Keratinocyte (primary cell): ENCODE measurements at regions not wholly inside any gene's neighbourhood (a gene's known extent, or its start where the extent isn't known, plus 50 kb on each side); places are given as distances from the start of the nearest gene placed in this dataset.

Experiments used
- DNase-seq: peaks from one replicate; pipeline ENCODE4 v3.0.0-alpha.2; 2011; ENCODE audit warnings: low read depth, missing footprints, low spot score
- FAIRE-seq: peaks from 2 replicates; lab custom pipeline; 2011; peaks lifted over from hg19 to GRCh38; lab: Jason Lieb, UNC
- H2AFZ ChIP-seq: 2 replicates; pipeline ENCODE4 v1.6.0; 2012; ENCODE audit warnings: low read length, control low read depth, inconsistent platforms; ENCODE audit not compliant: control insufficient read depth
- H3K27ac ChIP-seq: 2 replicates; pipeline ENCODE4 v1.5.1; 2011; ENCODE audit warnings: low read length; ENCODE audit not compliant: control insufficient read depth, insufficient read depth
- H3K27me3 ChIP-seq: 3 replicates; pipeline ENCODE4 v1.6.0; 2011; ENCODE audit warnings: low read length; ENCODE audit not compliant: control insufficient read depth, insufficient read depth; ENCODE audit errors: extremely low read depth
- H3K36me3 ChIP-seq, 2 experiments: 2 replicates in 1 of 2; 3 replicates in 1 of 2; pipeline ENCODE4 v1.5.1; 2011; ENCODE audit warnings: low read length in 2 of 2, mild to moderate bottlenecking in 1 of 2; ENCODE audit not compliant: control insufficient read depth in 2 of 2, insufficient read depth in 2 of 2; ENCODE audit errors: extremely low read depth in 1 of 2
- H3K4me1 ChIP-seq: 3 replicates; pipeline ENCODE4 v1.5.1; 2011; ENCODE audit warnings: low read length; ENCODE audit not compliant: control insufficient read depth, insufficient read depth; ENCODE audit errors: extremely low read depth
- H3K4me2 ChIP-seq: 3 replicates; pipeline ENCODE4 v1.6.0; 2011; ENCODE audit warnings: low read depth, low read length; ENCODE audit not compliant: control insufficient read depth, insufficient read depth; ENCODE audit errors: extremely low read depth
- H3K4me3 ChIP-seq, 3 experiments: fragments of 200-600 bp in 1 of 3; sonication (generic) in 1 of 3; 2 replicates in 2 of 3; 3 replicates in 1 of 3; pipeline ENCODE4 v1.5.1; 2011 to 2016; ENCODE audit warnings: low read length in 3 of 3, mild to moderate bottlenecking in 3 of 3, control low read depth in 2 of 3, inconsistent platforms in 1 of 3, low read depth in 1 of 3, mixed read lengths in 1 of 3, mixed run types in 1 of 3, moderate library complexity in 1 of 3; ENCODE audit not compliant: control insufficient read depth in 2 of 3, insufficient read depth in 2 of 3; ENCODE audit errors: extremely low read depth in 1 of 3
- H3K79me2 ChIP-seq: 2 replicates; pipeline ENCODE4 v1.6.0; 2012; ENCODE audit warnings: low read length; ENCODE audit not compliant: control insufficient read depth, insufficient read depth
- H3K9ac ChIP-seq: 3 replicates; pipeline ENCODE4 v1.6.0; 2011; ENCODE audit warnings: low read length; ENCODE audit not compliant: control insufficient read depth, insufficient read depth; ENCODE audit errors: extremely low read depth
- H3K9me1 ChIP-seq: 3 replicates; pipeline ENCODE4 v1.6.0; 2011; ENCODE audit warnings: low read length; ENCODE audit not compliant: control insufficient read depth, insufficient read depth; ENCODE audit errors: extremely low read depth
- H3K9me3 ChIP-seq: 2 replicates; pipeline ENCODE4 v1.5.1; 2012; ENCODE audit warnings: low read depth, low read length; ENCODE audit not compliant: control insufficient read depth
- H4K20me1 ChIP-seq: 3 replicates; pipeline ENCODE4 v1.6.0; 2011; ENCODE audit warnings: low read length; ENCODE audit not compliant: control insufficient read depth, insufficient read depth; ENCODE audit errors: extremely low read depth
- EZH2 ChIP-seq: IDR thresholded peaks from one replicate; pipeline ENCODE4 v1.6.1; 2012; ENCODE audit warnings: inconsistent platforms, mild to moderate bottlenecking, low read length, moderate library complexity
- dilution Hi-C: fragments of 300-500 bp; cut with MboI; formaldehyde crosslinking; loops from one replicate; pipeline ENCODE4 v1.7.0; 2020; ENCODE audit warnings: low sequenced_read_pairs; ENCODE audit not compliant: extremely low pct_ligation_motif_present
- TF ChIP-seq, protein P1 (sequence below), 3 experiments: IDR thresholded peaks in 1 of 3; conservative IDR thresholded peaks in 1 of 3; optimal IDR thresholded peaks in 1 of 3; 2 replicates in 2 of 3; 3 replicates in 1 of 3; pipeline versions ENCODE3 to v1.5.1; 2011; ENCODE audit warnings: low read length in 3 of 3, mild to moderate bottlenecking in 3 of 3, moderate library complexity in 2 of 3, control low read depth in 1 of 3, inconsistent platforms in 1 of 3; ENCODE audit not compliant: insufficient read depth in 2 of 3; ENCODE audit errors: extremely low read depth in 1 of 3

DNA sequence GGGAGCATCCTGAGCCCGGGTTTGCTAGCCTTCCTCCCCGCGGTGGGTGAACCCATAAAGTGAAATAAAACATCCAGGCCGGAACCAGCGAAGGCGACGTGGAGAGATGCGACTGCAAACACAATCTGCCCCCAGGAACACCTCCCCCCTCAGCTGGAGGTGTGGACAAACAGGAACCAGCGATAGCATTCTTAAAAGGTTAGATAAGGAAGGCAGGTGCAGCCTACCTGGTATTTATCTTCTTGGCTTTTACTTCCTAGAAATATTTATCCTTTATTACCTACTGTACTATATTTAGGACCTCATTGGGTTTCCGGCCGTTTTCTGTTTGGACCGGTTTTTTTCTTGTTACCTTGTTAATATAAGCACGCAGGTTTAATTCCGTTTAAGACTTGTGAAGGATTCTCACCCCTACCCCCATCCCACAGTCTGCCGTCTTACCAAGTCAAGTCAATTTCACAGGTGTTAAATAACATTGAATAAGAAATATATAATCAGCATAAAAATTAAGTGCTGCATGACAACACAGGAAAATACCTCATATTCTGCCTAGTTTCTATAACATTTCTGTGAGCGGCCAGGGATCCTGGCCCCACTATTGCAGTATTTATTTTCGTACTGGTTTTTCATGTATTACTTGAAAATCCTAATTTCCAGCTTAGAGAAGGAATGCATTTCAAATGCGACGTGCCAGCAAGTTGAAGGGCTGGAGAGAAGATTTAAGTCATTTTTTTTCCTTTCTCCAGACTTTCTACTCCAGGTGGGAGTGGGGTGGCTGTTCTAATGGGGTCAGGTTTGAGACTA, 224.0 kb upstream of the ID2 start:
- H3K79me2 ChIP-seq, result no peaks in the 10 kb centered on the region
- H3K36me3 ChIP-seq, result no peaks in the 10 kb centered on the region
- dilution Hi-C loops, result no loop called here
- no peak overlapping the region for H3K9ac ChIP-seq
- no peak overlapping the region for H2AFZ ChIP-seq
- no peaks in the 10 kb centered on the region for H3K9me1 ChIP-seq
- no peak overlapping the region for H3K4me2 ChIP-seq
- peaks cover 26% of the 10 kb centered on the region for H3K27me3 ChIP-seq
- no peaks in the 10 kb centered on the region for H4K20me1 ChIP-seq
- no peak for FAIRE-seq
- H3K9me3 ChIP-seq, result no peaks in the 10 kb centered on the region
- peak; percentile 51 for TF ChIP-seq EZH2
- TF ChIP-seq, protein P1, sequence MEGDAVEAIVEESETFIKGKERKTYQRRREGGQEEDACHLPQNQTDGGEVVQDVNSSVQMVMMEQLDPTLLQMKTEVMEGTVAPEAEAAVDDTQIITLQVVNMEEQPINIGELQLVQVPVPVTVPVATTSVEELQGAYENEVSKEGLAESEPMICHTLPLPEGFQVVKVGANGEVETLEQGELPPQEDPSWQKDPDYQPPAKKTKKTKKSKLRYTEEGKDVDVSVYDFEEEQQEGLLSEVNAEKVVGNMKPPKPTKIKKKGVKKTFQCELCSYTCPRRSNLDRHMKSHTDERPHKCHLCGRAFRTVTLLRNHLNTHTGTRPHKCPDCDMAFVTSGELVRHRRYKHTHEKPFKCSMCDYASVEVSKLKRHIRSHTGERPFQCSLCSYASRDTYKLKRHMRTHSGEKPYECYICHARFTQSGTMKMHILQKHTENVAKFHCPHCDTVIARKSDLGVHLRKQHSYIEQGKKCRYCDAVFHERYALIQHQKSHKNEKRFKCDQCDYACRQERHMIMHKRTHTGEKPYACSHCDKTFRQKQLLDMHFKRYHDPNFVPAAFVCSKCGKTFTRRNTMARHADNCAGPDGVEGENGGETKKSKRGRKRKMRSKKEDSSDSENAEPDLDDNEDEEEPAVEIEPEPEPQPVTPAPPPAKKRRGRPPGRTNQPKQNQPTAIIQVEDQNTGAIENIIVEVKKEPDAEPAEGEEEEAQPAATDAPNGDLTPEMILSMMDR (optimal IDR thresholded peaks at IDR 0.05 in 1 of 3, IDR thresholded peaks at IDR 0.05 in 1 of 3, conservative IDR thresholded peaks at IDR 0.05 in 1 of 3; ENCODE audit: extremely low read depth in 1 of 3, insufficient read depth in 2 of 3, low read length in 3 of 3), result no peak
- DNase-seq, result no peak
- no peak overlapping the region for H3K4me3 ChIP-seq
- H3K4me1 ChIP-seq, result no peaks in the 10 kb centered on the region
- no peak overlapping the region for H3K27ac ChIP-seq

DNA sequence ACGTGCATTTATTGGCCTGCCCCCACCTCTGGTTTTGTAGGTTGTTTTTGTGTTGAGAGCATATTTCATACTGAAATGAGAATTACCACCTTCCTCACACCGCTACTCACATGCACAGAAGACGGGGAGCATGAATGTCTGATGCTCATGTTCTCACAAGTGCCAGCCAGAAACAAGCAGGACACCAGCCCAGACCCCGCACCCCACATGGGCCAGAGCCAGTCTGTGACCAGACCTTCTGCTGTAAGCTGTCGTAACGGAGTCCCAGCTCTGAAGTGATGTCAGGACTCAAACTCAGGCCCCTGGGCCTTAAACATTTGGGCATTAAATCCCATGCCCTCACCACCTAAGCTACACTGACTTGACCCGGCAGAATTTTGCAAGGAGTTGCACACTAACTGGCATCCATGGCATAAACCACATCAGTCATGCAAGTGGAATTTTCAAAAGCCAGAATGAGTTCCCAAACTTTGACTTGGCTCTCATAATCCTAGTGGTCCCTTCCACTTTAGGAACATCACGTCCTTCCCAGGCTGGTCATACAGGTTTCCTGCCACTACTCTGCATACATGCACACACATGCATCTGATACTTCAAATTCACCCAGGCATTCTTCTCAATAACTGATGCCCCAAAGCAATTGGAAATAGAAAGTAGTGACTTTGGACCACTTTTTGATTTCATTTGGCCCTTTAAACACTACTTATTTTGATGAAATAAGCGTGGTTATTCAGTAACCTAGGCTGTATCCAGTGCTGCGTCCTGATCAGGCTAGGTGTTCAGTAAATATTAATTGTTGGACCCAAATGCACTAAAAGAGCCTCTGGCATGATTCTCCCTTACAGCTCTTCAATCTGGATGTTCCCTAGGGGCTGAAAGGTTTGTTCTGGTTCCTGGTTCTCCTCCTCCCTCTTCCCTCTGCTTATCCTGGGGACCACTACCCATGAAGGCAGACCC, 223.1 kb upstream of the ID2 start:
- dilution Hi-C loops, result no loop called here
- Histone ChIP-seq H3K9me3 (no peaks in the 10 kb centered on the region), H3K36me3 (no peaks in the 10 kb centered on the region), H3K4me3 (no peak overlapping the region), H3K27ac (no peak overlapping the region), H2AFZ (no peak overlapping the region), H3K79me2 (no peaks in the 10 kb centered on the region), H4K20me1 (no peaks in the 10 kb centered on the region), H3K9me1 (no peaks in the 10 kb centered on the region), H3K27me3 (peaks cover 26% of the 10 kb centered on the region), H3K4me2 (no peak overlapping the region), H3K9ac (no peak overlapping the region), H3K4me1 (no peaks in the 10 kb centered on the region)
- no peak for DNase-seq
- no peak for TF ChIP-seq EZH2
- TF ChIP-seq, protein P1 (optimal IDR thresholded peaks at IDR 0.05 in 1 of 3, IDR thresholded peaks at IDR 0.05 in 1 of 3, conservative IDR thresholded peaks at IDR 0.05 in 1 of 3; ENCODE audit: extremely low read depth in 1 of 3, insufficient read depth in 2 of 3, low read length in 3 of 3), result no peak
- no peak for FAIRE-seq
